GM19397 (cell line): ENCODE measurements at regions not wholly inside any gene's neighbourhood (a gene's known extent, or its start where the extent isn't known, plus 50 kb on each side); places are given as distances from the start of the nearest gene placed in this dataset.

Source experiments
- ATAC-seq: cut with Tn5 transposase; IDR thresholded peaks from one replicate; pipeline ENCODE4 v1.9.1; 2021; ENCODE audit warnings: mild to moderate bottlenecking, moderate library complexity; ENCODE audit not compliant: unreplicated experiment

GRCh38 chr9:108311745-108312144, 544.0 kb downstream of the ACTL7B start:
- ATAC-seq = no peak

GRCh38 chr9:108310202-108310601, 545.6 kb downstream of the ACTL7B start:
- no peak for ATAC-seq

- ATAC-seq = no peak
Measured at GRCh38 chr9:108300306-108301287, 555.2 kb downstream of the ACTL7B start.

- no peak for ATAC-seq
Measured at GRCh38 chr9:108297073-108297472, 558.7 kb downstream of the ACTL7B start.

- no peak for ATAC-seq
Measured at GRCh38 chr9:108296056-108296455, 559.7 kb downstream of the ACTL7B start.

GRCh38 chr9:108291586-108291932, 564.2 kb downstream of the ACTL7B start:
- ATAC-seq = no peak

- no peak for ATAC-seq
Measured at GRCh38 chr9:108290839-108291585, 564.8 kb downstream of the ACTL7B start.

GRCh38 chr9:108286638-108287206, 569.1 kb downstream of the ACTL7B start:
- ATAC-seq = no peak

GRCh38 chr9:108283696-108284095, 572.1 kb downstream of the ACTL7B start:
- no peak for ATAC-seq

GRCh38 chr9:108282872-108283271, 572.9 kb downstream of the ACTL7B start:
- no peak for ATAC-seq

GRCh38 chr9:108281696-108282095, 574.1 kb downstream of the ACTL7B start:
- no peak for ATAC-seq

- ATAC-seq = no peak
Measured at GRCh38 chr9:108278341-108278740, 577.4 kb downstream of the ACTL7B start.

GRCh38 chr9:108277216-108277615, 578.6 kb downstream of the ACTL7B start:
- no peak for ATAC-seq

GRCh38 chr9:108275906-108276305, 579.9 kb downstream of the ACTL7B start:
- ATAC-seq = no peak

GRCh38 chr9:108274971-108275370, 580.8 kb downstream of the ACTL7B start:
- no peak for ATAC-seq

- no peak for ATAC-seq
Measured at GRCh38 chr9:108273988-108274387, 581.8 kb downstream of the ACTL7B start.

- no peak for ATAC-seq
Measured at GRCh38 chr9:108272349-108272899, 583.4 kb downstream of the ACTL7B start.

GRCh38 chr9:108271646-108272348, 584.0 kb downstream of the ACTL7B start:
- no peak for ATAC-seq

- ATAC-seq = no peak
Measured at GRCh38 chr9:108271236-108271635, 584.5 kb downstream of the ACTL7B start.

GRCh38 chr9:108270561-108270960, 585.2 kb downstream of the ACTL7B start:
- no peak for ATAC-seq

GRCh38 chr9:108270051-108270450, 585.7 kb downstream of the ACTL7B start:
- no peak for ATAC-seq
